ENCODE measurements at regions not wholly inside any gene's neighbourhood (a gene's known extent, or its start where the extent isn't known, plus 50 kb on each side); places are given as distances from the start of the nearest gene placed in this dataset.

DNA sequence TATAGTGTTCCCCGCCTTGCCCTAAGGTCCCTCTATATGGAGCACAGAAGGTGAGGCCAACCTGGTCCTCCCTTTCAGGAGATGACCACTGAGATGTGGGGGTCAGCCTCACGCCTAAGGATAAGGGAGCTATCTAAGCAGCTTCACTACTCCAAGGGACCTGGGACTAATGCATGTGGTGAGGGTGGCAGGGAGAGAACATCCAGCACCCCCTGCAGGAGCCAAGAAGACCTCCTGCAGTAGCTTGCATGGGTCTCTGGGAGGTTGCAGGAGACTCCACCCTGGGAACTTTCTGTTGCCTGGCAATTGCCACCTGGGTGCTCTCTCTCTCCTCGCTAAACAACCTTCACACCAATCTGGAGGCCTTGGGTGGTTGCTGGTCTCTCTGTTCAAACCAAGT lies 93.0 kb upstream of the KLHL29 start:
- ChIA-PET CTCF (interaction anchor here (0.6 kb wide), 1 partner anchor 93 kb away, joined by 3 read pairs; no protein-coding TSS in a partner anchor), POLR2A (no interaction called here), RAD21 (ENCODE audit: low non-redundant PET in 1 of 2, low total read pairs in 2 of 2, uncharacterized antibody in 2 of 2, unreplicated experiment in 2 of 2) (no interaction called here)
- DNase-seq (ENCODE audit: low read depth, low spot score), result no peak
- Histone ChIP-seq H3K4me1 (ENCODE audit: control insufficient read depth in 1 of 2, insufficient read depth in 2 of 2, low read length in 2 of 2) (no peaks in the 10 kb centered on the region), H4K20me1 (ENCODE audit: insufficient read depth) (no peaks in the 10 kb centered on the region), H3K4me2 (ENCODE audit: low read length) (no peak overlapping the region), H3K9me2 (ENCODE audit: insufficient read depth) (no peaks in the 10 kb centered on the region), H3K9me3 (ENCODE audit: control insufficient read depth in 1 of 2, insufficient read depth in 1 of 2, low read depth in 1 of 2, low read length in 2 of 2) (no peaks in the 10 kb centered on the region), H3K4me3 (replicated peaks in 1 of 2; ENCODE audit: low read depth in 1 of 2, low read length in 2 of 2) (no peak overlapping the region), H3K79me2 (ENCODE audit: insufficient read depth, low read length) (no peaks in the 10 kb centered on the region), H2AFZ (ENCODE audit: low read depth, low read length, poor library complexity, severe bottlenecking) (no peak overlapping the region), H3K9ac (ENCODE audit: low read length) (no peak overlapping the region), H3K27me3 (ENCODE audit: insufficient read depth, low read length) (peaks cover 56% of the 10 kb centered on the region), H3K36me3 (ENCODE audit: control insufficient read depth in 1 of 2, insufficient read depth in 2 of 2, low read length in 2 of 2) (no peaks in the 10 kb centered on the region), H3K27ac (ENCODE audit: low read depth, low read length) (no peak overlapping the region)
- TF ChIP-seq, protein P1, sequence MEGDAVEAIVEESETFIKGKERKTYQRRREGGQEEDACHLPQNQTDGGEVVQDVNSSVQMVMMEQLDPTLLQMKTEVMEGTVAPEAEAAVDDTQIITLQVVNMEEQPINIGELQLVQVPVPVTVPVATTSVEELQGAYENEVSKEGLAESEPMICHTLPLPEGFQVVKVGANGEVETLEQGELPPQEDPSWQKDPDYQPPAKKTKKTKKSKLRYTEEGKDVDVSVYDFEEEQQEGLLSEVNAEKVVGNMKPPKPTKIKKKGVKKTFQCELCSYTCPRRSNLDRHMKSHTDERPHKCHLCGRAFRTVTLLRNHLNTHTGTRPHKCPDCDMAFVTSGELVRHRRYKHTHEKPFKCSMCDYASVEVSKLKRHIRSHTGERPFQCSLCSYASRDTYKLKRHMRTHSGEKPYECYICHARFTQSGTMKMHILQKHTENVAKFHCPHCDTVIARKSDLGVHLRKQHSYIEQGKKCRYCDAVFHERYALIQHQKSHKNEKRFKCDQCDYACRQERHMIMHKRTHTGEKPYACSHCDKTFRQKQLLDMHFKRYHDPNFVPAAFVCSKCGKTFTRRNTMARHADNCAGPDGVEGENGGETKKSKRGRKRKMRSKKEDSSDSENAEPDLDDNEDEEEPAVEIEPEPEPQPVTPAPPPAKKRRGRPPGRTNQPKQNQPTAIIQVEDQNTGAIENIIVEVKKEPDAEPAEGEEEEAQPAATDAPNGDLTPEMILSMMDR (IDR thresholded peaks at IDR 0.05 in 2 of 3, conservative IDR thresholded peaks at IDR 0.05 in 1 of 3; ENCODE audit: borderline replicate concordance in 1 of 3, insufficient read depth in 1 of 3, low read depth in 2 of 3, low read length in 2 of 3), result peak in 1 of 3 experiments; percentile 16; a peak in 1 of 6 replicates
- TF ChIP-seq CEBPB (IDR thresholded peaks at IDR 0.05; ENCODE audit: low read depth), result no peak
- intact Hi-C loops (cut with micrococcal nuclease), result no loop called here
- peak; percentile 58 for ATAC-seq
- no TSS peak for BruUV-seq (replicated peaks)

DNA sequence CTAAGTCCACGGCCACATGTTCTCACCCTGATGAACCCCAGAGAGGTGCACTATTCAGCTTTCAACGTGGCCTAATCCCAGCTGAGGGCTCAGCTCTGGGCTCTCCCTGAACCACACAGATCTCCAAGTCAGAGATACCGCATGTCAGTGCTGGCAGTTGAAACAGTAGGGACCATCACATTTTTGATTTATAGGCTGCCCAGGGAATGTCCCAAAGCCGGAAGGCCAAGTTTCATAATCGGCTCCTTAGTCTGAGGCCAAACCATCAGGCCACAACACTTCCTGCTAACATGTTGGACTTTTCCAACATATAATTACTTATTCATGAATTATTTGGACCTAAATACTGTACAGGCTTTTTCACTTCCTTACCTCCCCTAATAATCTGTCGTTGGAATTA lies 91.9 kb upstream of the KLHL29 start:
- H2AFZ ChIP-seq (ENCODE audit: low read depth, low read length, poor library complexity, severe bottlenecking), result no peak overlapping the region
- H3K4me3 ChIP-seq (replicated peaks in 1 of 2; ENCODE audit: low read depth in 1 of 2, low read length in 2 of 2), result no peak overlapping the region
- H4K20me1 ChIP-seq (ENCODE audit: insufficient read depth), result no peaks in the 10 kb centered on the region
- ChIA-PET RAD21 (ENCODE audit: low non-redundant PET in 1 of 2, low total read pairs in 2 of 2, uncharacterized antibody in 2 of 2, unreplicated experiment in 2 of 2) (no interaction called here), POLR2A (no interaction called here), CTCF (no interaction called here)
- H3K36me3 ChIP-seq (ENCODE audit: control insufficient read depth in 1 of 2, insufficient read depth in 2 of 2, low read length in 2 of 2), result no peaks in the 10 kb centered on the region
- H3K79me2 ChIP-seq (ENCODE audit: insufficient read depth, low read length), result no peaks in the 10 kb centered on the region
- intact Hi-C loops (cut with micrococcal nuclease), result no loop called here
- no peaks in the 10 kb centered on the region for H3K9me3 ChIP-seq (ENCODE audit: control insufficient read depth in 1 of 2, insufficient read depth in 1 of 2, low read depth in 1 of 2, low read length in 2 of 2)
- no peak for ATAC-seq
- no peak for DNase-seq (ENCODE audit: low read depth, low spot score)
- no peak overlapping the region for H3K9ac ChIP-seq (ENCODE audit: low read length)
- no peaks in the 10 kb centered on the region for H3K4me1 ChIP-seq (ENCODE audit: control insufficient read depth in 1 of 2, insufficient read depth in 2 of 2, low read length in 2 of 2)
- no peak overlapping the region for H3K27ac ChIP-seq (ENCODE audit: low read depth, low read length)
- H3K27me3 ChIP-seq (ENCODE audit: insufficient read depth, low read length), result peaks cover 48% of the 10 kb centered on the region
- no peaks in the 10 kb centered on the region for H3K9me2 ChIP-seq (ENCODE audit: insufficient read depth)
- no peak overlapping the region for H3K4me2 ChIP-seq (ENCODE audit: low read length)
- no TSS peak for BruUV-seq (replicated peaks)
- no peak for TF ChIP-seq JUND (IDR thresholded peaks at IDR 0.05)
- no peak for TF ChIP-seq EZH2phosphoT487 (IDR thresholded peaks at IDR 0.05; ENCODE audit: borderline replicate concordance)
- TF ChIP-seq ELF1 (IDR thresholded peaks at IDR 0.05; ENCODE audit: borderline replicate concordance, low read depth), result no peak
- no peak for TF ChIP-seq RAD21 (IDR thresholded peaks at IDR 0.05; ENCODE audit: low read depth)
- no peak for TF ChIP-seq TCF7L2 (IDR thresholded peaks at IDR 0.05; ENCODE audit: borderline replicate concordance, extremely low read depth, insufficient read depth, insufficient read length)
- no peak for TF ChIP-seq POLR2AphosphoS5 (IDR thresholded peaks at IDR 0.05; ENCODE audit: low read depth, low read length)
- TF ChIP-seq SRF (IDR thresholded peaks at IDR 0.05; ENCODE audit: low read depth), result no peak
- TF ChIP-seq CEBPB (IDR thresholded peaks at IDR 0.05; ENCODE audit: low read depth), result no peak
- TF ChIP-seq, protein P2, sequence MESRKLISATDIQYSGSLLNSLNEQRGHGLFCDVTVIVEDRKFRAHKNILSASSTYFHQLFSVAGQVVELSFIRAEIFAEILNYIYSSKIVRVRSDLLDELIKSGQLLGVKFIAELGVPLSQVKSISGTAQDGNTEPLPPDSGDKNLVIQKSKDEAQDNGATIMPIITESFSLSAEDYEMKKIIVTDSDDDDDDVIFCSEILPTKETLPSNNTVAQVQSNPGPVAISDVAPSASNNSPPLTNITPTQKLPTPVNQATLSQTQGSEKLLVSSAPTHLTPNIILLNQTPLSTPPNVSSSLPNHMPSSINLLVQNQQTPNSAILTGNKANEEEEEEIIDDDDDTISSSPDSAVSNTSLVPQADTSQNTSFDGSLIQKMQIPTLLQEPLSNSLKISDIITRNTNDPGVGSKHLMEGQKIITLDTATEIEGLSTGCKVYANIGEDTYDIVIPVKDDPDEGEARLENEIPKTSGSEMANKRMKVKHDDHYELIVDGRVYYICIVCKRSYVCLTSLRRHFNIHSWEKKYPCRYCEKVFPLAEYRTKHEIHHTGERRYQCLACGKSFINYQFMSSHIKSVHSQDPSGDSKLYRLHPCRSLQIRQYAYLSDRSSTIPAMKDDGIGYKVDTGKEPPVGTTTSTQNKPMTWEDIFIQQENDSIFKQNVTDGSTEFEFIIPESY (IDR thresholded peaks at IDR 0.05; ENCODE audit: extremely low read depth, insufficient replicate concordance, low read length), result no peak
- no peak for TF ChIP-seq MAX (IDR thresholded peaks at IDR 0.05)
- no peak for TF ChIP-seq EGR1 (IDR thresholded peaks at IDR 0.05; ENCODE audit: low read depth)
- TF ChIP-seq SIN3A (IDR thresholded peaks at IDR 0.05; ENCODE audit: low read depth), result no peak
- TF ChIP-seq POLR2A (IDR thresholded peaks at IDR 0.05; ENCODE audit: borderline replicate concordance, extremely low read depth, insufficient read depth, insufficient read length), result no peak
- TF ChIP-seq EZH2 (IDR thresholded peaks at IDR 0.05), result no peak
- TF ChIP-seq, protein P1 (IDR thresholded peaks at IDR 0.05 in 2 of 3, conservative IDR thresholded peaks at IDR 0.05 in 1 of 3; ENCODE audit: borderline replicate concordance in 1 of 3, insufficient read depth in 1 of 3, low read depth in 2 of 3, low read length in 2 of 3), result no peak
